ENCODE measurements at regions not wholly inside any gene's neighbourhood (a gene's known extent, or its start where the extent isn't known, plus 50 kb on each side); places are given as distances from the start of the nearest gene placed in this dataset.

- TF ChIP-seq, protein P1, sequence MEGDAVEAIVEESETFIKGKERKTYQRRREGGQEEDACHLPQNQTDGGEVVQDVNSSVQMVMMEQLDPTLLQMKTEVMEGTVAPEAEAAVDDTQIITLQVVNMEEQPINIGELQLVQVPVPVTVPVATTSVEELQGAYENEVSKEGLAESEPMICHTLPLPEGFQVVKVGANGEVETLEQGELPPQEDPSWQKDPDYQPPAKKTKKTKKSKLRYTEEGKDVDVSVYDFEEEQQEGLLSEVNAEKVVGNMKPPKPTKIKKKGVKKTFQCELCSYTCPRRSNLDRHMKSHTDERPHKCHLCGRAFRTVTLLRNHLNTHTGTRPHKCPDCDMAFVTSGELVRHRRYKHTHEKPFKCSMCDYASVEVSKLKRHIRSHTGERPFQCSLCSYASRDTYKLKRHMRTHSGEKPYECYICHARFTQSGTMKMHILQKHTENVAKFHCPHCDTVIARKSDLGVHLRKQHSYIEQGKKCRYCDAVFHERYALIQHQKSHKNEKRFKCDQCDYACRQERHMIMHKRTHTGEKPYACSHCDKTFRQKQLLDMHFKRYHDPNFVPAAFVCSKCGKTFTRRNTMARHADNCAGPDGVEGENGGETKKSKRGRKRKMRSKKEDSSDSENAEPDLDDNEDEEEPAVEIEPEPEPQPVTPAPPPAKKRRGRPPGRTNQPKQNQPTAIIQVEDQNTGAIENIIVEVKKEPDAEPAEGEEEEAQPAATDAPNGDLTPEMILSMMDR (IDR thresholded peaks at IDR 0.05) = no peak
- no peak for TF ChIP-seq POLR2A (IDR thresholded peaks at IDR 0.05)
Measured at GRCh38 chr6:82467338-82467737, 103.7 kb downstream of the TPBG start.

Data from esophagus squamous epithelium (tissue), 4 donors.